Heart left ventricle (tissue), 13 donors: ENCODE measurements at regions not wholly inside any gene's neighbourhood (a gene's known extent, or its start where the extent isn't known, plus 50 kb on each side); places are given as distances from the start of the nearest gene placed in this dataset.

Experiments used
- CTCF ChIP-seq, 12 donors: fragments of 200-600 bp; sonication (generic) in 4 of 12; IDR thresholded peaks; one replicate each; pipeline versions ENCODE4 v1.5.0 to v1.8.0; 2018 to 2022; ENCODE audit warnings: antibody characterized with exemption in 12 of 12, mild to moderate bottlenecking in 5 of 12
- POLR2A ChIP-seq, 2 donors: fragments of 450-650 bp; IDR thresholded peaks; one replicate each; pipeline ENCODE4 v1.6.1; 2017; ENCODE audit warnings: antibody characterized with exemption in 2 of 2, mild to moderate bottlenecking in 2 of 2, moderate library complexity in 2 of 2
- donor health status: ischemic (EF 13 %, LVEDD 7.1; RV severe dilation, severe dysfunction).
- donor health status: DM: no; HTN: yes; CAD: no.
- donor health status: DM: no; HTN: no; CAD: no.
- donor health status: ischemic (EF 25% LVEDD 6.9; RV normal size, moderate dysfunction).
- donor health status: ischemic (EF 25% LVEDD 5.7; RV mildly dilated, moderate dysfunction).
- donor health status: ischemic (EF 35%, LVEDD 5.7; RV mildly dilated, moderate dysfunction).
- donor health status: nonischemic (EF 11% LVEDD 7.7; RV severe dilation, severe dysfunction).
- donor health status: DM: yes; HTN: yes; CAD: no.
- donor health status: PGD.
- donor health status: ischemic (EF 29% LVEDD 5.4; RV normal size, mild dysfunction).
- donor health status: nonischemic (EF 23%, LVEDD 6.1; RV moderate dilation, normal function).

GRCh38 chr2:161063157-161063945 lies 96.9 kb upstream of the TANK start:
- TF ChIP-seq POLR2A (IDR thresholded peaks at IDR 0.05) (no peak), CTCF (IDR thresholded peaks at IDR 0.05) (peak; percentile 74 to 94 (median 86))
